HCT116 (cell line): ENCODE measurements at regions not wholly inside any gene's neighbourhood (a gene's known extent, or its start where the extent isn't known, plus 50 kb on each side); places are given as distances from the start of the nearest gene placed in this dataset.

ENCODE experiments used
- ATAC-seq: fragments of 200-7000 bp; cut with Tn5 transposase; 2 replicates; pipeline ENCODE4 v1.9.1; 2020; ENCODE audit warnings: mild to moderate bottlenecking, moderate library complexity
- BruUV-seq: library from RNA; stranded (reverse); fragments of 400-500 nt; replicated peaks from 2 replicates; lab custom pipeline; 2021; lab: Mats Ljungman, UMichigan
- CTCF ChIA-PET: fragments of 300-600 bp; sonication (Branson Sonifier 250); formaldehyde crosslinking; loops from one replicate; lab custom pipeline; 2021; ENCODE audit warnings: antibody characterized with exemption; lab: Charles Lee
- POLR2A ChIA-PET: fragments of 300-600, 350-600 bp; sonication (Branson Sonifier 250); formaldehyde crosslinking; loops from one replicate; lab custom pipeline; 2021; ENCODE audit warnings: antibody characterized with exemption; lab: Charles Lee
- RAD21 ChIA-PET, 2 experiments: fragments of 300-600 bp; sonication (Branson Sonifier 250); formaldehyde crosslinking; loops; one replicate each; lab custom pipeline; 2023; ENCODE audit warnings: low total read pairs in 2 of 2; ENCODE audit not compliant: uncharacterized antibody in 2 of 2, unreplicated experiment in 2 of 2, low non-redundant PET in 1 of 2; lab: Charles Lee
- DNase-seq: peaks from one replicate; pipeline ENCODE4 v3.0.0-alpha.2; 2010; ENCODE audit warnings: low read depth, low spot score
- H2AFZ ChIP-seq: fragments of 200-600 bp; shearing (Covaris generic), sonication (generic); 2 replicates; pipeline ENCODE4 v1.6.1; 2017; ENCODE audit warnings: low read depth, mixed run types, mixed read lengths, antibody characterized with exemption, low read length; ENCODE audit not compliant: poor library complexity, severe bottlenecking
- H3K27ac ChIP-seq: 2 replicates; pipeline ENCODE4 v1.5.1; 2012; ENCODE audit warnings: low read depth, low read length
- H3K27me3 ChIP-seq: fragments of 200-600 bp; sonication (generic); 2 replicates; pipeline ENCODE4 v1.6.1; 2016; ENCODE audit warnings: mixed run types, low read length, mixed read lengths; ENCODE audit not compliant: insufficient read depth
- H3K36me3 ChIP-seq, 2 experiments: fragments of 200-500 bp in 1 of 2; fragments of 200-600 bp in 1 of 2; sonication (Bioruptor generic) in 1 of 2; sonication (generic) in 1 of 2; 2 replicates each; pipeline versions ENCODE4 v1.5.1 to v1.6.1; 2014 to 2016; ENCODE audit warnings: low read length in 2 of 2, inconsistent platforms in 1 of 2, mixed read lengths in 1 of 2, mixed run types in 1 of 2; ENCODE audit not compliant: insufficient read depth in 2 of 2, control insufficient read depth in 1 of 2
- H3K4me1 ChIP-seq, 2 experiments: fragments of 200-600 bp in 1 of 2; sonication (generic) in 1 of 2; 2 replicates each; pipeline versions ENCODE4 v1.5.1 to v1.6.1; 2012 to 2017; ENCODE audit warnings: low read length in 2 of 2, inconsistent platforms in 1 of 2, mild to moderate bottlenecking in 1 of 2, mixed read lengths in 1 of 2, mixed run types in 1 of 2, moderate library complexity in 1 of 2; ENCODE audit not compliant: insufficient read depth in 2 of 2, control insufficient read depth in 1 of 2
- H3K4me2 ChIP-seq: fragments of 200-600 bp; sonication (generic); 2 replicates; pipeline ENCODE4 v1.6.1; 2017; ENCODE audit warnings: mixed run types, low read length, mixed read lengths
- H3K4me3 ChIP-seq, 2 experiments: fragments of 200-600 bp in 1 of 2; sonication (generic) in 1 of 2; replicated peaks in 1 of 2; 2 replicates each; pipeline ENCODE4 v1.5.1; 2011 to 2016; ENCODE audit warnings: low read length in 2 of 2, control low read depth in 1 of 2, low read depth in 1 of 2, mild to moderate bottlenecking in 1 of 2, mixed read lengths in 1 of 2, mixed run types in 1 of 2
- H3K79me2 ChIP-seq: fragments of 200-600 bp; sonication (generic); 2 replicates; pipeline ENCODE4 v1.6.1; 2017; ENCODE audit warnings: mild to moderate bottlenecking, mixed run types, low read length, moderate library complexity, mixed read lengths; ENCODE audit not compliant: insufficient read depth
- H3K9ac ChIP-seq: fragments of 200-600 bp; sonication (generic); 2 replicates; pipeline ENCODE4 v1.6.1; 2016; ENCODE audit warnings: low read length, mixed read lengths
- H3K9me2 ChIP-seq: fragments of 200-600 bp; sonication (generic), shearing (Covaris generic); 2 replicates; pipeline ENCODE4 v1.6.1; 2017; ENCODE audit warnings: mixed run types, mild to moderate bottlenecking, moderate library complexity; ENCODE audit not compliant: insufficient read depth
- H3K9me3 ChIP-seq, 2 experiments: fragments of 200-500 bp in 1 of 2; fragments of 200-600 bp in 1 of 2; sonication (Bioruptor generic) in 1 of 2; sonication (generic) in 1 of 2; 2 replicates each; pipeline ENCODE4 v1.6.1; 2014 to 2017; ENCODE audit warnings: low read length in 2 of 2, mixed read lengths in 2 of 2, inconsistent platforms in 1 of 2, low read depth in 1 of 2, mild to moderate bottlenecking in 1 of 2, mixed run types in 1 of 2, moderate library complexity in 1 of 2; ENCODE audit not compliant: control insufficient read depth in 1 of 2, insufficient read depth in 1 of 2
- H4K20me1 ChIP-seq: fragments of 200-600 bp; sonication (generic), shearing (Covaris generic); 2 replicates; pipeline ENCODE4 v1.6.1; 2017; ENCODE audit warnings: mixed run types, mild to moderate bottlenecking, moderate library complexity; ENCODE audit not compliant: insufficient read depth
- ATF3 ChIP-seq: IDR thresholded peaks from 2 replicates; pipeline ENCODE4 v1.6.1; 2012
- CBX3 ChIP-seq: IDR thresholded peaks from 2 replicates; pipeline ENCODE4 v1.6.1; 2012; ENCODE audit warnings: low read depth
- CTCF ChIP-seq, 3 experiments: fragments of 200-600 bp in 1 of 3; sonication (generic) in 1 of 3; IDR thresholded peaks in 2 of 3; conservative IDR thresholded peaks in 1 of 3; 2 replicates each; pipeline ENCODE4 v1.5.1; 2012 to 2017; ENCODE audit warnings: low read depth in 2 of 3, low read length in 2 of 3, antibody characterized with exemption in 1 of 3, borderline replicate concordance in 1 of 3, control low read depth in 1 of 3, mild to moderate bottlenecking in 1 of 3, mixed read lengths in 1 of 3, mixed run types in 1 of 3, moderate library complexity in 1 of 3; ENCODE audit not compliant: insufficient read depth in 1 of 3
- EGR1 ChIP-seq: IDR thresholded peaks from 2 replicates; pipeline ENCODE4 v1.6.1; 2012; ENCODE audit warnings: low read depth
- ELF1 ChIP-seq: IDR thresholded peaks from 2 replicates; pipeline ENCODE4 v1.6.1; 2012; ENCODE audit warnings: low read depth, borderline replicate concordance
- EZH2phosphoT487 ChIP-seq: fragments of 200-600 bp; IDR thresholded peaks from 2 replicates; pipeline ENCODE4 v1.6.1; 2018; ENCODE audit warnings: antibody characterized with exemption, borderline replicate concordance
- FOSL1 ChIP-seq: IDR thresholded peaks from 2 replicates; pipeline ENCODE4 v1.6.1; 2012; ENCODE audit warnings: low read depth
- JUND ChIP-seq: IDR thresholded peaks from 2 replicates; pipeline ENCODE4 v1.6.1; 2012
- MAX ChIP-seq: IDR thresholded peaks from 2 replicates; pipeline ENCODE4 v1.6.1; 2012
- POLR2A ChIP-seq: IDR thresholded peaks from 2 replicates; pipeline ENCODE4 v1.7.0; 2011; ENCODE audit warnings: borderline replicate concordance; ENCODE audit not compliant: insufficient read depth, insufficient read length; ENCODE audit errors: extremely low read depth
- RAD21 ChIP-seq: IDR thresholded peaks from 2 replicates; pipeline ENCODE4 v1.6.1; 2012; ENCODE audit warnings: low read depth, mild to moderate bottlenecking
- SIN3A ChIP-seq: IDR thresholded peaks from 2 replicates; pipeline ENCODE4 v1.6.1; 2012; ENCODE audit warnings: low read depth
- SP1 ChIP-seq: IDR thresholded peaks from 2 replicates; pipeline ENCODE4 v1.6.1; 2012; ENCODE audit warnings: low read depth
- SRF ChIP-seq: IDR thresholded peaks from 2 replicates; pipeline ENCODE4 v1.6.1; 2012; ENCODE audit warnings: low read depth
- TCF7L2 ChIP-seq: IDR thresholded peaks from 2 replicates; pipeline ENCODE4 v1.7.0; 2011; ENCODE audit warnings: borderline replicate concordance, inconsistent platforms; ENCODE audit not compliant: insufficient read depth, insufficient read length; ENCODE audit errors: extremely low read depth
- YY1 ChIP-seq: IDR thresholded peaks from 2 replicates; pipeline ENCODE4 v1.6.1; 2011; ENCODE audit warnings: low read length, low read depth, moderate library complexity, mild to moderate bottlenecking; ENCODE audit not compliant: insufficient replicate concordance; ENCODE audit errors: extremely low read depth
- ZBTB33 ChIP-seq: IDR thresholded peaks from 2 replicates; pipeline ENCODE4 v1.6.1; 2011; ENCODE audit warnings: mild to moderate bottlenecking, low read length, moderate library complexity; ENCODE audit not compliant: insufficient replicate concordance; ENCODE audit errors: extremely low read depth
- intact Hi-C: fragments of 100-400 bp; cut with micrococcal nuclease; formaldehyde crosslinking; loops from 2 replicates; pipeline ENCODE4 v1.10.0; 2022

GRCh38 chr1:209398313-209398991 is 185.1 kb upstream of the CAMK1G start:
- no peaks in the 10 kb centered on the region for H3K9me3 ChIP-seq
- CTCF ChIA-PET = no interaction called here
- H3K4me2 ChIP-seq = no peak overlapping the region
- RAD21 ChIA-PET = no interaction called here
- no peaks in the 10 kb centered on the region for H3K36me3 ChIP-seq
- H4K20me1 ChIP-seq = no peaks in the 10 kb centered on the region
- DNase-seq (no peak), ATAC-seq (no peak)
- no peaks in the 10 kb centered on the region for H3K79me2 ChIP-seq
- POLR2A ChIA-PET = no interaction called here
- H3K4me3 ChIP-seq = no peak overlapping the region
- peaks cover 0 to 38% of the 10 kb centered on the region in 2 experiments; a peak in 2 of 4 replicates for H3K4me1 ChIP-seq
- H3K9me2 ChIP-seq = no peaks in the 10 kb centered on the region
- BruUV-seq = no TSS peak
- intact Hi-C loops = no loop called here
- H3K27ac ChIP-seq = no peak overlapping the region
- no peak overlapping the region for H3K9ac ChIP-seq
- H2AFZ ChIP-seq = no peak overlapping the region
- TF ChIP-seq ELF1 = no peak
- no peak for TF ChIP-seq SP1
- no peak for TF ChIP-seq EGR1
- peak; percentile 86 for TF ChIP-seq SRF
- no peaks in the 10 kb centered on the region; the same call in 1 of the 2 replicates for H3K27me3 ChIP-seq

- no peaks in the 10 kb centered on the region for H3K9me2 ChIP-seq
- no peaks in the 10 kb centered on the region for H4K20me1 ChIP-seq
- H3K4me1 ChIP-seq = peaks cover 9 to 50% of the 10 kb centered on the region in 2 experiments
- intact Hi-C loops = no loop called here
- no TSS peak for BruUV-seq
- H3K4me2 ChIP-seq = no peak overlapping the region
- POLR2A ChIA-PET = no interaction called here
- no peaks in the 10 kb centered on the region; the same call in 1 of the 2 replicates for H3K27me3 ChIP-seq
- no peak for DNase-seq
- no peak overlapping the region for H3K4me3 ChIP-seq
- CTCF ChIA-PET = no interaction called here
- no peak overlapping the region for H2AFZ ChIP-seq
- H3K9me3 ChIP-seq = no peaks in the 10 kb centered on the region
- no peak overlapping the region for H3K9ac ChIP-seq
- RAD21 ChIA-PET = no interaction called here
- no peaks in the 10 kb centered on the region for H3K79me2 ChIP-seq
- no peak overlapping the region for H3K27ac ChIP-seq
- no peaks in the 10 kb centered on the region for H3K36me3 ChIP-seq
- ATAC-seq = no peak
- TF ChIP-seq CTCF (IDR thresholded peaks at IDR 0.05 in 2 of 3, conservative IDR thresholded peaks at IDR 0.05 in 1 of 3; ENCODE audit: borderline replicate concordance in 1 of 3, insufficient read depth in 1 of 3, low read depth in 2 of 3, low read length in 2 of 3) (no peak), SP1 (no peak), EZH2phosphoT487 (no peak), ELF1 (no peak), ATF3 (no peak), FOSL1 (no peak), EGR1 (no peak), CBX3 (no peak), RAD21 (no peak), YY1 (no peak), MAX (no peak), POLR2A (no peak), SIN3A (no peak), ZBTB33 (no peak), SRF (no peak), JUND (no peak), TCF7L2 (no peak)
These were observed 183.7 kb upstream of the CAMK1G start for GRCh38 chr1:209399800-209400199.
